Naive thymus-derived CD4-positive, alpha-beta T cell (primary cell): ENCODE measurements at regions not wholly inside any gene's neighbourhood (a gene's known extent, or its start where the extent isn't known, plus 50 kb on each side); places are given as distances from the start of the nearest gene placed in this dataset.
"Not testable (repeated sequence)": the region's sequence is repeated elsewhere in the genome, so short reads cannot be mapped to it uniquely, and the experiment has no call there.

ENCODE experiments used
- ATAC-seq: fragments of 150-1000 bp; cut with Tn5 transposase; 2 replicates; pipeline ENCODE4 v1.10.0; 2021; ENCODE audit warnings: mild to moderate bottlenecking, moderate library complexity
- CTCF ChIA-PET: fragments of 350-600 bp; sonication (Branson Sonifier 250); formaldehyde crosslinking; loops from one replicate; lab custom pipeline; 2021; ENCODE audit warnings: antibody characterized with exemption; lab: Charles Lee
- POLR2A ChIA-PET: fragments of 350-600 bp; sonication (Branson Sonifier 250); formaldehyde crosslinking; loops from one replicate; lab custom pipeline; 2021; ENCODE audit warnings: antibody characterized with exemption, inconsistent platforms; lab: Charles Lee
- DNase-seq, 9 donors: peaks; one replicate each; pipeline versions ENCODE4 v3.0.0 to v3.0.0-alpha.2; 2020 to 2022; ENCODE audit warnings: mixed read lengths in 1 of 9
- H3K27ac ChIP-seq: one replicate; pipeline ENCODE4 v1.7.0; 2013; ENCODE audit warnings: mild to moderate bottlenecking, low read depth, low read length, moderate library complexity
- H3K27me3 ChIP-seq, 2 donors: one replicate each; pipeline ENCODE4 v1.7.0; 2013; ENCODE audit warnings: low read length in 2 of 2, mild to moderate bottlenecking in 2 of 2, moderate library complexity in 2 of 2; ENCODE audit not compliant: control insufficient read depth in 2 of 2, insufficient read depth in 2 of 2
- H3K36me3 ChIP-seq, 3 experiments: 1 replicate in 2 of 3; 2 replicates in 1 of 3; pipeline ENCODE4 v1.7.0; 2013; ENCODE audit warnings: low read length in 3 of 3, mild to moderate bottlenecking in 3 of 3, moderate library complexity in 1 of 3; ENCODE audit not compliant: insufficient read depth in 3 of 3, control insufficient read depth in 2 of 3
- H3K4me1 ChIP-seq, 2 donors: one replicate each; pipeline ENCODE4 v1.7.0; 2013; ENCODE audit warnings: low read length in 2 of 2, mild to moderate bottlenecking in 2 of 2, moderate library complexity in 1 of 2; ENCODE audit not compliant: control insufficient read depth in 2 of 2, insufficient read depth in 2 of 2
- H3K4me3 ChIP-seq: 2 replicates; pipeline ENCODE4 v1.7.0; 2013; ENCODE audit warnings: mild to moderate bottlenecking, low read length
- H3K9me3 ChIP-seq, 3 experiments: 1 replicate in 2 of 3; 2 replicates in 1 of 3; pipeline ENCODE4 v1.7.0; 2013; ENCODE audit warnings: low read length in 3 of 3; ENCODE audit not compliant: control insufficient read depth in 2 of 3
- H3K27ac Mint-ChIP-seq, 9 donors: one replicate each; pipeline ENCODE4 v1.8.0; 2020 to 2022; ENCODE audit warnings: mixed read lengths in 9 of 9, mild to moderate bottlenecking in 8 of 9, moderate library complexity in 5 of 9, inconsistent platforms in 2 of 9
- H3K27me3 Mint-ChIP-seq, 5 donors: one replicate each; pipeline ENCODE4 v1.8.0; 2021 to 2022; ENCODE audit warnings: mixed read lengths in 5 of 5, mild to moderate bottlenecking in 1 of 5
- H3K36me3 Mint-ChIP-seq, 5 donors: one replicate each; pipeline ENCODE4 v1.8.0; 2020 to 2022; ENCODE audit warnings: mixed read lengths in 5 of 5, mild to moderate bottlenecking in 3 of 5, inconsistent platforms in 1 of 5
- H3K4me1 Mint-ChIP-seq, 7 donors: one replicate each; pipeline ENCODE4 v1.8.0; 2020 to 2022; ENCODE audit warnings: mixed read lengths in 7 of 7, mild to moderate bottlenecking in 3 of 7, inconsistent platforms in 1 of 7
- H3K4me3 Mint-ChIP-seq, 10 donors: one replicate each; pipeline ENCODE4 v1.8.0; 2020 to 2022; ENCODE audit warnings: mild to moderate bottlenecking in 10 of 10, mixed read lengths in 10 of 10, moderate library complexity in 6 of 10, inconsistent platforms in 2 of 10
- H3K9me3 Mint-ChIP-seq, 11 donors: one replicate each; pipeline ENCODE4 v1.8.0; 2020 to 2022; ENCODE audit warnings: mixed read lengths in 11 of 11, mild to moderate bottlenecking in 4 of 11, inconsistent platforms in 1 of 11, moderate library complexity in 1 of 11
- intact Hi-C, 2 donors: fragments of 100-400 bp; cut with micrococcal nuclease; formaldehyde crosslinking; loops; one replicate each; pipeline ENCODE4 v1.15.1; 2023

- Mint-ChIP-seq H3K27ac (no peak overlapping the region), H3K27me3 (no peaks in the 10 kb centered on the region), H3K4me3 (no peak overlapping the region), H3K36me3 (peaks cover 0 to 6% (median 0%) of the 10 kb centered on the region in 5 donors), H3K9me3 (peaks cover 1 to 33% (median 11%) of the 10 kb centered on the region in 11 donors), H3K4me1 (no peaks in the 10 kb centered on the region)
- intact Hi-C loops: no loop called here
- H3K36me3 ChIP-seq: no peaks in the 10 kb centered on the region
- no peaks in the 10 kb centered on the region for H3K4me1 ChIP-seq
- H3K4me3 ChIP-seq: no peak overlapping the region
- ATAC-seq (no peak), DNase-seq (no peak)
- H3K27ac ChIP-seq: no peak overlapping the region
- CTCF ChIA-PET: interaction anchor here (0.7 kb wide), 1 partner anchor 12 kb away, joined by 4 read pairs; no protein-coding TSS in a partner anchor
- no peaks in the 10 kb centered on the region for H3K27me3 ChIP-seq
- POLR2A ChIA-PET: no interaction called here
- H3K9me3 ChIP-seq: no peaks in the 10 kb centered on the region
Measured at GRCh38 chr7:68785036-68785435, 813.2 kb upstream of the AUTS2 start.

- ChIA-PET CTCF (no interaction called here), POLR2A (no interaction called here)
- no peaks in the 10 kb centered on the region for H3K4me1 ChIP-seq
- H3K36me3 Mint-ChIP-seq: peaks cover 0 to 6% (median 0%) of the 10 kb centered on the region in 5 donors
- DNase-seq (no peak), ATAC-seq (no peak)
- H3K9me3 ChIP-seq: no peaks in the 10 kb centered on the region
- peaks cover 2 to 32% (median 15%) of the 10 kb centered on the region in 11 donors for H3K9me3 Mint-ChIP-seq
- H3K27me3 ChIP-seq: no peaks in the 10 kb centered on the region
- intact Hi-C loops: no loop called here
- H3K4me3 Mint-ChIP-seq: no peak overlapping the region
- no peaks in the 10 kb centered on the region for H3K27me3 Mint-ChIP-seq
- H3K27ac Mint-ChIP-seq: no peak overlapping the region
- no peaks in the 10 kb centered on the region for H3K4me1 Mint-ChIP-seq
- no peak overlapping the region for H3K4me3 ChIP-seq
- no peaks in the 10 kb centered on the region for H3K36me3 ChIP-seq
- H3K27ac ChIP-seq: no peak overlapping the region
Measured at GRCh38 chr7:68787566-68787965, 810.7 kb upstream of the AUTS2 start.

DNA sequence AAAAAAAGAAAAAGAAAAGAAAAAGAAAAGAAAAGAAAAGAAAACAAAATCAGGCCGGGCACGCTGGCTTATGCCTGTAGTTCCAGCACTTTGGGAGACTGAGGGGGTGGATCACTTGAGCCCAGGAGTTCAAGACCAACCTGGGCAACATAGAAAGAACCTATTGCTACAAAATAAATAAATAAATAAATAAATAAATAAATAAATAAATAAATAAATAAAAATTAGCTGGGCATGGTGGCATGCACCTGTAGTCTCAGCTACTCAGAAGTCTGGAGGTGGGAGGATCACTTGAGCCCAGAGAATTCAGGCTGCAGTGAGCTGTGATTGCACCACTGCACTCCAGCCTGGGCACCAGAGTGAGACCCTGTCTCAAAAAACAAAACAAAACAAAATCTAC lies 809.7 kb upstream of the AUTS2 start:
- intact Hi-C loops, CTCF ChIA-PET, H3K4me3 Mint-ChIP-seq, H3K36me3 ChIP-seq, H3K27ac Mint-ChIP-seq, H3K9me3 ChIP-seq, H3K36me3 Mint-ChIP-seq, H3K4me1 Mint-ChIP-seq, H3K27me3 ChIP-seq, DNase-seq, POLR2A ChIA-PET, ATAC-seq, H3K4me3 ChIP-seq, H3K4me1 ChIP-seq, H3K27ac ChIP-seq, H3K27me3 Mint-ChIP-seq: not testable (repeated sequence)
- peaks cover 2 to 34% (median 14%) of the 10 kb centered on the region in 11 donors for H3K9me3 Mint-ChIP-seq

DNA sequence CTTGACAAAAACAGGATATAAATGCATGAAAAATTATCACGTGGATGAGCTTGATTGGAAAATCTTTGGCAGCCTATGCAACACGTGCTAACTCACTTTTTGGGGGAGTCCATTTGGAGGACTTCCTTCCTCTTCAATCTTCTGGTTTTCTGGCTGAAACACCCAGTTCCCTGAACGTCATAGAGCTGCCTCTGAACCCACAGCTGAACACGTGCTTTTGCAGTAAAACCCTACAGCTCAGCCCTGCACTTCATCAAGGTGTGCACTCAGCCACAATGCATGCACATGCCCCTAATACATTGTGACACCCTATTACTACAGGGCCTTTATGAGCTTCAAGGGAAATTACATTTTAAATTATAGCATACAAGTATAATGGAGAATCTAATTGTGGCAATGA lies 808.7 kb upstream of the AUTS2 start:
- DNase-seq (no peak), ATAC-seq (no peak)
- ChIA-PET POLR2A (no interaction called here), CTCF (interaction anchor here (0.5 kb wide), 1 partner anchor 32 kb away, joined by 4 read pairs; no protein-coding TSS in a partner anchor)
- Histone ChIP-seq H3K36me3 (no peaks in the 10 kb centered on the region), H3K4me3 (no peak overlapping the region), H3K27ac (no peak overlapping the region), H3K4me1 (no peaks in the 10 kb centered on the region), H3K9me3 (peaks cover 0 to 5% (median 0%) of the 10 kb centered on the region in 3 experiments), H3K27me3 (no peaks in the 10 kb centered on the region)
- no peaks in the 10 kb centered on the region for H3K27me3 Mint-ChIP-seq
- intact Hi-C loops: no loop called here
- no peak overlapping the region for H3K4me3 Mint-ChIP-seq
- no peak overlapping the region for H3K27ac Mint-ChIP-seq
- no peaks in the 10 kb centered on the region for H3K36me3 Mint-ChIP-seq
- H3K9me3 Mint-ChIP-seq: peaks cover 0 to 35% (median 11%) of the 10 kb centered on the region in 11 donors
- no peaks in the 10 kb centered on the region for H3K4me1 Mint-ChIP-seq

- Mint-ChIP-seq H3K36me3 (no peaks in the 10 kb centered on the region), H3K9me3 (peaks cover 0 to 37% (median 13%) of the 10 kb centered on the region in 11 donors), H3K4me3 (no peak overlapping the region), H3K27ac (no peak overlapping the region), H3K27me3 (no peaks in the 10 kb centered on the region), H3K4me1 (no peaks in the 10 kb centered on the region)
- no peaks in the 10 kb centered on the region for H3K4me1 ChIP-seq
- no peaks in the 10 kb centered on the region for H3K27me3 ChIP-seq
- peaks cover 0 to 5% (median 0%) of the 10 kb centered on the region in 3 experiments for H3K9me3 ChIP-seq
- H3K27ac ChIP-seq: no peak overlapping the region
- POLR2A ChIA-PET: no interaction called here
- CTCF ChIA-PET: no interaction called here
- intact Hi-C loops: no loop called here
- no peaks in the 10 kb centered on the region for H3K36me3 ChIP-seq
- no peak for ATAC-seq
- DNase-seq: no peak
- H3K4me3 ChIP-seq: no peak overlapping the region
Measured at GRCh38 chr7:68792351-68792750, 805.9 kb upstream of the AUTS2 start.

DNA sequence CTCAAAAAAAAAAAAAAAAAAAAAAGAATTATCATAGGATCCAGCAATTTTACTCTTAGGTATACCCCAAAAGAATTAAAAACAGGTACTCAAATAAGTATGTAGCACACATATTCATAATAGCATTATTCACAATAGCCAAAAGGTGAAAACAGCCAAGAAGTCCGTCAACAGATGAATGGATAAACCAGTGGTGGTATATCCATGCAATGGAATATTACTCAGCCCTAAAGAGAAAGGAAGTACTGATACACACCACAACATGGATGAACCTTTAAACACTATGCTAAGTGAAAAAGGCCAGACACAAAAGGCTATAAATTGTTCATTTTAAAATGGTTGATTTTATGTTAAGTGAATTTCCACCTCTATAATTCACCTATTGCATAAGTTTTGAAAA lies 804.8 kb upstream of the AUTS2 start:
- CTCF ChIA-PET: no interaction called here
- Histone ChIP-seq H3K36me3 (no peaks in the 10 kb centered on the region), H3K27me3 (no peaks in the 10 kb centered on the region), H3K4me1 (no peaks in the 10 kb centered on the region), H3K27ac (no peak overlapping the region), H3K9me3 (peaks cover 0 to 5% (median 0%) of the 10 kb centered on the region in 3 experiments), H3K4me3 (no peak overlapping the region)
- Mint-ChIP-seq H3K4me3 (no peak overlapping the region), H3K4me1 (no peaks in the 10 kb centered on the region), H3K27ac (no peak overlapping the region), H3K36me3 (no peaks in the 10 kb centered on the region), H3K9me3 (peaks cover 0 to 37% (median 13%) of the 10 kb centered on the region in 11 donors), H3K27me3 (no peaks in the 10 kb centered on the region)
- ATAC-seq (no peak), DNase-seq (no peak)
- POLR2A ChIA-PET: no interaction called here
- intact Hi-C loops: no loop called here

GRCh38 chr7:68800316-68800715 lies 798.0 kb upstream of the AUTS2 start:
- Mint-ChIP-seq H3K4me1 (no peaks in the 10 kb centered on the region), H3K4me3 (no peak overlapping the region), H3K9me3 (peaks cover 0 to 26% (median 14%) of the 10 kb centered on the region in 11 donors), H3K27ac (no peak overlapping the region), H3K36me3 (peaks cover 0 to 7% (median 0%) of the 10 kb centered on the region in 5 donors), H3K27me3 (no peaks in the 10 kb centered on the region)
- POLR2A ChIA-PET: no interaction called here
- intact Hi-C loops: no loop called here
- Histone ChIP-seq H3K36me3 (no peaks in the 10 kb centered on the region), H3K4me1 (no peaks in the 10 kb centered on the region), H3K27ac (no peak overlapping the region), H3K9me3 (no peaks in the 10 kb centered on the region), H3K4me3 (no peak overlapping the region), H3K27me3 (no peaks in the 10 kb centered on the region)
- CTCF ChIA-PET: no interaction called here
- no peak for ATAC-seq
- no peak for DNase-seq
